Caco-2 (cell line): ENCODE measurements at regions not wholly inside any gene's neighbourhood (a gene's known extent, or its start where the extent isn't known, plus 50 kb on each side); places are given as distances from the start of the nearest gene placed in this dataset.

Experiments used
- BruUV-seq: library from RNA; stranded (reverse); fragments of 400-500 nt; replicated peaks from 2 replicates; lab custom pipeline; 2021; lab: Mats Ljungman, UMichigan
- CTCF ChIA-PET: fragments of 300-600 bp; sonication (Branson Sonifier 250); formaldehyde crosslinking; loops from one replicate; lab custom pipeline; 2022; ENCODE audit warnings: antibody characterized with exemption; lab: Charles Lee
- POLR2A ChIA-PET: fragments of 300-600 bp; sonication (Branson Sonifier 250); formaldehyde crosslinking; loops from one replicate; lab custom pipeline; 2022; ENCODE audit warnings: antibody characterized with exemption; lab: Charles Lee
- DNase-seq, 2 experiments: peaks; one replicate each; pipeline versions ENCODE4 v3.0.0 to v3.0.0-alpha.2; 2020 to 2022
- H3K27me3 ChIP-seq: replicated peaks from 2 replicates; pipeline ENCODE4 v1.6.0; 2011; ENCODE audit warnings: low read length; ENCODE audit not compliant: control insufficient read depth, insufficient read depth
- H3K36me3 ChIP-seq: 2 replicates; pipeline ENCODE4 v1.5.1; 2011; ENCODE audit warnings: low read length; ENCODE audit not compliant: control insufficient read depth, insufficient read depth
- H3K4me1 ChIP-seq: fragments of 250-450 bp; sonication (Bioruptor Pico); 2 replicates; pipeline ENCODE4 v1.5.1; 2020; ENCODE audit warnings: mild to moderate bottlenecking
- H3K4me3 ChIP-seq: 2 replicates; pipeline ENCODE4 v1.5.1; 2011; ENCODE audit warnings: low read depth, mild to moderate bottlenecking, control low read depth, low read length
- H3K9me3 ChIP-seq: fragments of 250-450 bp; sonication (Bioruptor Pico); 2 replicates; pipeline ENCODE4 v1.5.1; 2020; ENCODE audit warnings: mild to moderate bottlenecking, moderate library complexity
- H3K27ac Mint-ChIP-seq: one replicate; pipeline ENCODE4 v1.8.0; 2022; ENCODE audit warnings: mixed read lengths; ENCODE audit not compliant: unreplicated experiment
- H3K27me3 Mint-ChIP-seq: one replicate; pipeline ENCODE4 v1.8.0; 2022; ENCODE audit warnings: mixed read lengths; ENCODE audit not compliant: insufficient read depth, unreplicated experiment
- H3K36me3 Mint-ChIP-seq: one replicate; pipeline ENCODE4 v1.8.0; 2022; ENCODE audit warnings: mild to moderate bottlenecking, mixed read lengths; ENCODE audit not compliant: insufficient read depth, unreplicated experiment
- H3K4me1 Mint-ChIP-seq: one replicate; pipeline ENCODE4 v1.8.0; 2022; ENCODE audit warnings: low read depth, mixed read lengths; ENCODE audit not compliant: unreplicated experiment
- H3K4me3 Mint-ChIP-seq: one replicate; pipeline ENCODE4 v1.8.0; 2022; ENCODE audit warnings: mild to moderate bottlenecking, moderate library complexity, mixed read lengths; ENCODE audit not compliant: unreplicated experiment
- H3K9me3 Mint-ChIP-seq: one replicate; pipeline ENCODE4 v1.8.0; 2022; ENCODE audit warnings: mixed read lengths; ENCODE audit not compliant: unreplicated experiment
- intact Hi-C: fragments of 100-400 bp; cut with micrococcal nuclease; formaldehyde crosslinking; loops from one replicate; pipeline ENCODE4 v1.10.0; 2022; ENCODE audit not compliant: unreplicated experiment
- TF ChIP-seq, protein P1 (sequence below), 2 experiments: fragments of 200-600 bp in 1 of 2; IDR thresholded peaks; 1 replicate in 1 of 2; 2 replicates in 1 of 2; pipeline versions ENCODE4 v1.5.1 to v1.8.0; 2011 to 2022; ENCODE audit warnings: antibody characterized with exemption in 1 of 2, control low read depth in 1 of 2, inconsistent platforms in 1 of 2, low read depth in 1 of 2, low read length in 1 of 2, mild to moderate bottlenecking in 1 of 2, moderate library complexity in 1 of 2; ENCODE audit not compliant: insufficient read depth in 1 of 2, severe bottlenecking in 1 of 2, unreplicated experiment in 1 of 2

DNA sequence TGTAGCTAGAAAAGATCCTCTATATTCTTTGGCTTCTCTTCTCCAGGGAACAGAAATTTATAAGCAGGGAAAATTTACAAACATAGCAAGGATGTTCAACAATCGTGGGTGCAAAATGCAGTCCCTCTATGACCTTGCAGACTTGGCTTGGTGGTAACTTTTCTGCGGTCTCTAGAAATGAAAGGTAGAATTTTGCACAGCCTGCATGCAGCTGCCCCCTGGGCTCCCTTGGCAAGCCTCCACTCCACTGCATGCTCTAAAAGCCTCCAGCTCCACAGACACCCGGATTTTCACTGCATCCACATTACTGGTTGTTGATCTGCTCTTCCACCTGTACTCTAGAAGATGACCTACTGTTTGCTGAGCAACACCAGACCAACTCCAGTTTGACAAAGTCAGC, 236.5 kb upstream of the EYS start:
- POLR2A ChIA-PET = no interaction called here
- BruUV-seq = no TSS peak
- H3K4me1 Mint-ChIP-seq = no peaks in the 10 kb centered on the region
- no peak overlapping the region for H3K4me3 Mint-ChIP-seq
- Histone ChIP-seq H3K9me3 (no peaks in the 10 kb centered on the region), H3K27me3 (no peaks in the 10 kb centered on the region), H3K4me3 (no peak overlapping the region), H3K4me1 (no peaks in the 10 kb centered on the region), H3K36me3 (no peaks in the 10 kb centered on the region)
- DNase-seq = no peak
- H3K27me3 Mint-ChIP-seq = no peaks in the 10 kb centered on the region
- no peaks in the 10 kb centered on the region for H3K9me3 Mint-ChIP-seq
- TF ChIP-seq, protein P1, sequence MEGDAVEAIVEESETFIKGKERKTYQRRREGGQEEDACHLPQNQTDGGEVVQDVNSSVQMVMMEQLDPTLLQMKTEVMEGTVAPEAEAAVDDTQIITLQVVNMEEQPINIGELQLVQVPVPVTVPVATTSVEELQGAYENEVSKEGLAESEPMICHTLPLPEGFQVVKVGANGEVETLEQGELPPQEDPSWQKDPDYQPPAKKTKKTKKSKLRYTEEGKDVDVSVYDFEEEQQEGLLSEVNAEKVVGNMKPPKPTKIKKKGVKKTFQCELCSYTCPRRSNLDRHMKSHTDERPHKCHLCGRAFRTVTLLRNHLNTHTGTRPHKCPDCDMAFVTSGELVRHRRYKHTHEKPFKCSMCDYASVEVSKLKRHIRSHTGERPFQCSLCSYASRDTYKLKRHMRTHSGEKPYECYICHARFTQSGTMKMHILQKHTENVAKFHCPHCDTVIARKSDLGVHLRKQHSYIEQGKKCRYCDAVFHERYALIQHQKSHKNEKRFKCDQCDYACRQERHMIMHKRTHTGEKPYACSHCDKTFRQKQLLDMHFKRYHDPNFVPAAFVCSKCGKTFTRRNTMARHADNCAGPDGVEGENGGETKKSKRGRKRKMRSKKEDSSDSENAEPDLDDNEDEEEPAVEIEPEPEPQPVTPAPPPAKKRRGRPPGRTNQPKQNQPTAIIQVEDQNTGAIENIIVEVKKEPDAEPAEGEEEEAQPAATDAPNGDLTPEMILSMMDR (IDR thresholded peaks at IDR 0.05; ENCODE audit: insufficient read depth in 1 of 2, low read depth in 1 of 2, low read length in 1 of 2, severe bottlenecking in 1 of 2, unreplicated experiment in 1 of 2) = no peak
- intact Hi-C loops = no loop called here
- H3K36me3 Mint-ChIP-seq = no peaks in the 10 kb centered on the region
- no peak overlapping the region for H3K27ac Mint-ChIP-seq
- CTCF ChIA-PET = no interaction called here

DNA sequence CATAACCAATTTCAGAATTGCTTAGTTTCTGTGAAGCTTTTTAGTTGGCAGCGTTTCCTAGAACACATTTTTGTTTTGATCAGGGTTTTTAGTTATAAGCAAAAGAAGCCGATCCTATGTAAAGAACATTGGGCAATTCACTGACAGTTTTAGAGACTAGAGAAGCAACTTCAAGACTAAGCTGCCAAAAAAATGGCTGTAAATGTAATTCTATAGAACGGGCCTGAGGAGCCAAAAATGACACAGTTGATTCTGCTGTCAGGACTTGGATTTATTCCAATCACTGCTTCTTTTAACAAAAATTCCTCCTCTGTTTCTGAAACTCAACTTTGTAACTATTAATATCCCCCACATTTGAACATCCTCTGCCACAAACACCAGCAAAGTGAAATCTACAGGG, 236.0 kb upstream of the EYS start:
- Histone ChIP-seq H3K9me3 (no peaks in the 10 kb centered on the region), H3K4me3 (no peak overlapping the region), H3K4me1 (no peaks in the 10 kb centered on the region), H3K36me3 (no peaks in the 10 kb centered on the region), H3K27me3 (no peaks in the 10 kb centered on the region)
- intact Hi-C loops = no loop called here
- BruUV-seq = no TSS peak
- H3K4me1 Mint-ChIP-seq = no peaks in the 10 kb centered on the region
- H3K27ac Mint-ChIP-seq = no peak overlapping the region
- no peak overlapping the region for H3K4me3 Mint-ChIP-seq
- no peaks in the 10 kb centered on the region for H3K9me3 Mint-ChIP-seq
- H3K27me3 Mint-ChIP-seq = no peaks in the 10 kb centered on the region
- POLR2A ChIA-PET = no interaction called here
- TF ChIP-seq, protein P1 (IDR thresholded peaks at IDR 0.05; ENCODE audit: insufficient read depth in 1 of 2, low read depth in 1 of 2, low read length in 1 of 2, severe bottlenecking in 1 of 2, unreplicated experiment in 1 of 2) = no peak
- CTCF ChIA-PET = no interaction called here
- no peak for DNase-seq
- no peaks in the 10 kb centered on the region for H3K36me3 Mint-ChIP-seq

DNA sequence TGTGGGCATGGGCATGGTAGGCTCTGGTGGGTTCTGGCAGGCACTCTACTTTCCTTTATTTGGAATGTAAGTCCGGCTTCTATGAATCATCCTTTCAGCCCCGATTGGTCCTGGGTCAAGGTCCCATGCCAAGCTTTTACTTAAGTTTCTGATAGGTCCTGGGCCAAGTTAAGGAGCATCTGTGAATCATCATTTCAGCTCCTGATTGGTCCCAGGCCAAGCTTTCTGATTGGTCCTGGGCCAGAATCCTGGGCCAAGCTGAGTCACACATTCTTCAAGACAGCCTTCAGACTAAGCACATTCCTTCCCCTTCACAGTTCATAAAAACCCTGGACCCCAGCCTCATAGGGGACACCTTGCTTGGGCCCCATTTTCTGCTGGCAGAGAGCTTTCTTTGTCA, 231.0 kb upstream of the EYS start:
- no peak overlapping the region for H3K27ac Mint-ChIP-seq
- Histone ChIP-seq H3K27me3 (no peaks in the 10 kb centered on the region), H3K4me3 (no peak overlapping the region), H3K4me1 (no peaks in the 10 kb centered on the region), H3K9me3 (no peaks in the 10 kb centered on the region), H3K36me3 (no peaks in the 10 kb centered on the region)
- no peaks in the 10 kb centered on the region for H3K36me3 Mint-ChIP-seq
- no TSS peak for BruUV-seq
- DNase-seq = no peak
- TF ChIP-seq, protein P1 (IDR thresholded peaks at IDR 0.05; ENCODE audit: insufficient read depth in 1 of 2, low read depth in 1 of 2, low read length in 1 of 2, severe bottlenecking in 1 of 2, unreplicated experiment in 1 of 2) = no peak
- no peaks in the 10 kb centered on the region for H3K9me3 Mint-ChIP-seq
- no peaks in the 10 kb centered on the region for H3K27me3 Mint-ChIP-seq
- POLR2A ChIA-PET = no interaction called here
- intact Hi-C loops = no loop called here
- no peak overlapping the region for H3K4me3 Mint-ChIP-seq
- H3K4me1 Mint-ChIP-seq = no peaks in the 10 kb centered on the region
- CTCF ChIA-PET = no interaction called here
